CMK (cell line): ENCODE measurements at regions not wholly inside any gene's neighbourhood (a gene's known extent, or its start where the extent isn't known, plus 50 kb on each side); places are given as distances from the start of the nearest gene placed in this dataset.
"Not testable (repeated sequence)": the region's sequence is repeated elsewhere in the genome, so short reads cannot be mapped to it uniquely, and the experiment has no call there.

Experiments
- DNase-seq: peaks from one replicate; pipeline ENCODE4 v3.0.0-alpha.2; 2010; ENCODE audit warnings: low read depth

DNA sequence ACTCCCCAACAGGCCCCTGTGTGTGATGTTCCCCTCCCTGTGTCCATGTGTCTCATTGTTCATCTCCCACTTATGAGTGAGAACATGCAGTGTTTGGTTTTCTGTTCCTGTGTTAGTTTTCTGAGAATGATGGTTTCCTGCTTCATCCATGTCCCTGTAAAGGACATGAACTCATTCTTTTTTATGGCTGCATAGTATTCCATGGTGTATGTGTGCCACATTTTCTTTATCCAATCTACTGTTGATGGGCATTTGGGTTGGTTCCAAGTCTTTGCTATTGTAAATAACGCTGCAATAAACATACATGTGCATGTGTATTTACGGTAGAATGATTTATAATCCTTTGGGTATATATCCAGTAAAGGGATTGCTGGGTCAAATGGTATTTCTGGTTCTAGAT is 72.7 kb upstream of the GNG12 start:
- DNase-seq = not testable (repeated sequence)

DNA sequence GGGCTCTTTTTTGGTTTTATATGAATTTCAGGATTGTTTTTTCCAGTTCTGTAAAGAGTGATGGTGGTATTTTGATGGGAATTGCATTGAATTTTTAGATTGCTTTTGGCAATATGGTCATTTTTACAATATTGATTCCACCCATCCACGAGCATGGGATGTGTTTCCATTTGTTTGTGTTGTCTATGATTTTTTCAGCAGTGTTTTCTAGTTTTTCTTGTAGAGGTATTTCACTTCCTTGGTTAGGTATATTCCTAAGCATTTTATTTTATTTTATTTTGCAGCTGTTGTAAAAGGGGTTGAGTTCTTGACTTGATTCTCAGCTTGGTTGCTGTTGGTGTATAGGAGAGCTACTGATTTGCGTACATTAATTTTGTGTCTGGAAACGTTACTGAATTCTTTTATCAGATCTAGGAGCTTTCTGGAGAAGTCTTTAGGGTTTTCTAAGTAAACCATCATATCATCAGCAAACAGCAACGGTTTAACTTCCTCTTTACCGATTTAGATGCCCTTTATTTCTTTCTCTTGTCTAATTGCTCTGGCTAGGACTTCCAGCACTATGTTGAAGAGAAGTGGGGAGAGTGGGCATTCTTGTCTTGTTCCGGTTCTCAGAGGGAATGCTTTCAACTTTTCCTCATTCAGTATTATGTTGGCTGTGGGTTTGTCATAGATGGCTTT is 69.4 kb upstream of the GNG12 start:
- peak; percentile 55 for DNase-seq

DNA sequence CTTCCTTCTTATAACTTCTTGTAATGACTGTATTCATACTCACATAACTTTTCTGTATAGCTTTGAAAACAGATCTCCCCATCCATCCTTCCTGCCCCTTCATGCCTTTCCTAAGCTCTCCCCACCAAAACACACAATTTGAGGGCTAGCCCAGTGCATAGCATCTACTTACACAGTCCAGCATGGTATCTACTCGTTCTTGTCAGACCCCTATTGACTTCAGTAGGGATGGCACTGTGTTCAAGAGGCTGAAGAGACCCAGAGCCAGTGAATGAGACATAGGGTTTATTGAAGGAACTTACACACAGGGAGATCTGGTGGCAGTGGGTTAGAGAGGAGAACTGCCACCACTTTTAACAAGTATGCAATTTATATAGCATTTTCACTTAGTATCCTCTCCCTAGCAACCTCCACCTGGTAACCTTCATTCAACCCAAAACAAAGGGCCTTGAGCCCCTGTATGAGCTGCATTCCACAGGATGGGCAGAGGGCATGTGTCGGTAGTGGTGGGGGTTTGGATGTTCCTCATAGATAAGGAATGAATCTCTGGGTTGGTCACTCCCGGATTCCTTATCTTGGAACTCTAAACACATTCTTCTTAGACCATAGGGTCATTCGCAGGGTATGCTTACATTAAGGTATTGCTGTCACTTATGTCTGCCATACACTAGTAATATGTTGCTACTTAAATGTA is 64.9 kb upstream of the GNG12 start:
- DNase-seq = peak; percentile 90

DNA sequence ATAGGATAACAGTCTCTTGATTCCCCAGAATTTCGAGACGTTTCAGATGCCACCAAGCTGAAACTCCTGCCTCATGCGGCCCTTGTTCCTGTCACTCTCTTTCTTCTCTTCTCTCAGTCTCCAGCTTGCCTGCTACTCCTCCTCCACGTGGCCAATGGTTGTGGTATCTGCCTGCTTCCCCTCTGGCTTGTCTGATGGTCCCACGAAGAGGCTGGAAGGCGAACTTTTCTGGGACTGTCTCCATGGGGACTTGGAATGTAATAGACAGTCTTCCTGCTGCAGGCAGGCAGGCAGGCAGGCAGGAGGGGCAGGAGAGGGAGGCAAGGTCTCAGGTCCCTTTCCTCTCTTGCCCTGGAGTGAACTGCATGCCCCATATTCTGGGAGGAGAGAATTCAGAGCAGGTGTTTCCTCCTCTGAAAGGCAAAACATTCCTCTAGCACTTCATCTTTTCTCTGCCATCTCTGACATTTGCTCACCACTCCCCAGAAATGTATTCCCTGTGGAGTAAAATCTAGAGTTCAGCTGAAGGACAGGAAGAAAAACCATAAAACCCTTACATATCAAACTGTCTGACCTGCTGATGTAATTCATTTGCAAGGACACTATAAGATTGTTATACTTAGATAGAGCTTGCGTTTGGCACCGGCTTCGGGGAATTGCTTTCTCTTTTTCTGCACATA is 64.1 kb upstream of the GNG12 start:
- peak; percentile 35 for DNase-seq

DNA sequence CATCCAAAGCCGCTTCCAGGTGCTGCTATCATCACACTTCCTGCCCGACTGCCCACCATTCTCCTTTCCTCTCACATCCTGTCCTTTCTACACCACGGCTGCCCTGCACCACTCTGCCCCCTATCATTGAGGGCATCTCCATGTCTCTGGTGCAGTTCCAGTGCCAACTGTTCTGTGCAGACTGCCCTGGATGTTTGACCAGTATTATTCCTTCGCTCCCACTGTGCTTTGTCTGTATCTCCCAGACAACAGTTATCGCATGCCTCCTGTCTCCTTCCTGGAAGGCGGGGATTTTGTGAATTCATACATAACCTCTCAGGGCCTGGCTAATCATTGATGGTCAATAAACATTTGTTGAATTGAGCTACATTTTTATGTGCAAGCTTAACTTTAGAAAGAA is 63.6 kb upstream of the GNG12 start:
- peak; percentile 47 for DNase-seq

DNA sequence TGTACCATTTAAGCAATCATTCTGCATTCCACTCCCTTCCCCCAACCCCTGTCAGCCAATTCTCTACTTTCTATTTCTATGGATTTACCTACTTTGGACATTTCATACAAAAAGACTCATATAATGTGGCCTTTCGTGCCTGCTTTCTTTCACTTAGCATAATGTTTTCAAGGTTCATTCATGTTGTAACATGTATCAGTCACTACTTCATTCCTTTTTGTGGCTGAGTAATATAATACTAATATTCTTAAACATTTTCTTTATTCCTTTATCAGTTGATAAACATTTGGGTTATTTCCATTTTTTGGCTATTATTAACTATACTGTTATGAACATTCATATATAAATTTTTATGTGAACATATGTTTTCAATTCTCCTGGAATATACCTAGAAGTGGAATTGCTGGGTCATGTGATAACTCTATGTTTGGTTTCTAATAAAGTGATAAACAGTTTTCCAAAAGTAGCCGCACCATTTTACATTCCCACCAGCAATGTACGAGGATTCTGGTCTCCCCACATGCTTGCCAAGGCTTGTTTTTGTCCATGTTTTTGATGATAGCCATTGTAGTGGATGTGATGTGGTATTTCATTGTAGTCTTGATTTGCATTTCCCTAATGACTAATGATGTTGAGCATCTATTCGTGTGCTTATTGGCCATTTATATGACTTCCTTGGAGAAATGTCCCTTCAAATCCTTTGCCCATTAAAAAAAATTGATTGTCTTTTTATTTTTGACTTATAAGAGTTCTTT is 61.9 kb upstream of the GNG12 start:
- DNase-seq = no peak

DNA sequence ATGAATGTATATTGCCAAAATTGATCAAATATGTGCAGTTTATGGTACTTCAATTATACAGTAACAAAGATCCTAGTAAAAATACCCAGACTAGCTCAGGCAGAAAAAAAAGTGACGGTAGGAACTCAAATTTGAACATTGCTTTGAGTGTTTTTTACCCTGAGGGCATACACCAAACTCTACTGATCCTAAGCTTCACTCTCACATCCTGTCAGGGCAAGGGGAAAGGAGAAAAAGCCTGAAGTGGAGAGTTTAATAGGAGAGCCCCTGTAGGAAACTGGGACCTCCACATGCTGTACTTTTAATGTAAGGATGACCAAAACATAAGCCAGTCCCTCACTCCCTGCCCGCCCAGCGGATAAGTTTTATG is 59.8 kb upstream of the GNG12 start:
- DNase-seq = no peak

DNA sequence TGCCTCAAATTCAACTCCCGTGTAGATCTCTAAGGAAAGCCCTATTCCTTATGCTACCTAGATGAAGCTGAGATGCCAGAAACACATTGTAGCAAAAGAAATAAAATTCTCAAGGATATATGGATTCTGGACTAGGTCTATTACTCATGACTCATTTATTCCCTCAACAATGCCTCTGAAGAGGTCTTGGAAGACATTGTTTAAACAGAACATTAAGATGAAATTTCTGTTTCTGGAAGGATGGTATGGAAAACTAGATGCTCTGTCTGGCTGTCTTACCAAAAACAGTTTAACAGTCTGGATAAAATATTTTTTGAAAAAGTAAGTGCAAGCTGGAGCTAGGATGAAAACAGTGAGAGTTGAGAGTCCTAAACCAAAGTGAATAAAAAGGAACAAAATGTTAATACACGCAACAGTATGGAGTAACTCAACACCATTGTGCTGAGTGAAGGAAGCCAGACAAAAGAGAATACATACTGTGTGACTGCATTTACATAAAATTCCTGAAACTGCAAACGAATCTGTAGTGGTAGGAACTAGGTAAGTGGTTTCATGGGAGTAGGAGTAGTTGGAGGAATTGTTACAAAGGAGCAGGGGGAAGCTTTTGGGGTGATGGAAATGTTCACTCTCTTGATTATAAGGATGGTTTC is 59.3 kb upstream of the GNG12 start:
- no peak for DNase-seq

DNA sequence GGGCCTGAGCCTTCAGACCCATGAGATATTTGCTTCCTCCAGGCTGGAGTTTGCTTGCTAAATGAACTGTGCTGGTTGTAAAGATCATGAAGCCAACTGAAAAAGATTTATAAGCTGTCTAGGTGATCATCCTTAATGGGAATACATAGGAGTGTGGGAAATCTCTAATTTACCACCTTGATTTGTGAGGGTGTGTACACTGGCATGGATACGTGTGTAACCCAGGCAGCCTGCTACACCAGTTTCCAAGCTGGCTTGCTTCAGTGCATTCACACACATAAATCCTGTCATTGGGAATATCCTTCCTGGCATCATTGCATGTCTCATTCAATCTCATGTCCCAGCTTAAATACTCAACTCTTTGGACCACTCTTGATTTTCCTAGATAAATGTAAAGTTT is 57.6 kb upstream of the GNG12 start:
- no peak for DNase-seq

DNA sequence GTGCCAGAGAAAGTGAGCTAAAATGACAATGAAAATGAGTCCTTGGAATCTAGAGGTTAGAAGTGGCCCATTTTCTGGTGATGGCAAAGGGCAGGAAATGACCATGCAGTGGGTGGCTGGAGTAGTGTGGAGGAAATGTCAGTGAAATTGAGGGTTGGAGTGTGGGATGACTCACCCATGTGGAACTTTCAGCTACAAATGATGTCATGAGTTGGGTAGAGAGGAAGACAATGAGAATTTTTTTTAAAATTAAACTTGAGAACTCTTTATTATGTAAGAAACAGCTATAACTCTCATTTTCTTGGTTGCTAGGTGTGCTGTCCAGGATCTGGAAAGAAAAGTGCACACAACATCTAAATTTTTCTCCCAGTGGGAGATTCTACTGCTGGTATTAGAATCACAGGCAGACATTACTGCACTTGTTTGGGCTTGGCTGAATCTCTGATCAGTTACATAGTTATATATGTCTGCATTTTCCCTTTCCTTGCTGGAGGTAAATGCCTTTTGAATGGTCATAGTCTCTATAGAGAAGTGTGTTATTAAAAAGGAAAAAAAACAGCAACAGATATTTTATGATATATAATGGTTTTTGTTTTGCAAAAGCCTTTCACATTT is 56.8 kb upstream of the GNG12 start:
- DNase-seq = no peak

DNA sequence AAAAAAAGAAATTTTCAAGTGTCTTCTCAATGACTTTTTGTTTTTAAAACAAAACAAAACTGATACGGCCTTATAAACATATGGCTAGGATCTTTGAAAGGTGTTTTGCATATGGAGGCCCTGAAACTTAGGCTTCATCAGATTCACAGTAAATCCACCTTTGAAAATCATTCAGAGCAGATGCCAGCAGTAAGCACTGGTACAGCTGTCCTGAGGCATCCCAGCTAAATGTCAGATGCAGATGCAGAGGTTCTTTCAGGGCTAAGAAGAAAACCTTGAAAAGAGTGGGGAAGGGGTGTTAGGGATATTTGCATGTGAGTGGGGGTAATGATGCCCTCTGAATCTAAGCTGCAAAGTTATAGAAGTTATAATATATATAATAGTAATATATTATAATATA is 56.2 kb upstream of the GNG12 start:
- DNase-seq = no peak

DNA sequence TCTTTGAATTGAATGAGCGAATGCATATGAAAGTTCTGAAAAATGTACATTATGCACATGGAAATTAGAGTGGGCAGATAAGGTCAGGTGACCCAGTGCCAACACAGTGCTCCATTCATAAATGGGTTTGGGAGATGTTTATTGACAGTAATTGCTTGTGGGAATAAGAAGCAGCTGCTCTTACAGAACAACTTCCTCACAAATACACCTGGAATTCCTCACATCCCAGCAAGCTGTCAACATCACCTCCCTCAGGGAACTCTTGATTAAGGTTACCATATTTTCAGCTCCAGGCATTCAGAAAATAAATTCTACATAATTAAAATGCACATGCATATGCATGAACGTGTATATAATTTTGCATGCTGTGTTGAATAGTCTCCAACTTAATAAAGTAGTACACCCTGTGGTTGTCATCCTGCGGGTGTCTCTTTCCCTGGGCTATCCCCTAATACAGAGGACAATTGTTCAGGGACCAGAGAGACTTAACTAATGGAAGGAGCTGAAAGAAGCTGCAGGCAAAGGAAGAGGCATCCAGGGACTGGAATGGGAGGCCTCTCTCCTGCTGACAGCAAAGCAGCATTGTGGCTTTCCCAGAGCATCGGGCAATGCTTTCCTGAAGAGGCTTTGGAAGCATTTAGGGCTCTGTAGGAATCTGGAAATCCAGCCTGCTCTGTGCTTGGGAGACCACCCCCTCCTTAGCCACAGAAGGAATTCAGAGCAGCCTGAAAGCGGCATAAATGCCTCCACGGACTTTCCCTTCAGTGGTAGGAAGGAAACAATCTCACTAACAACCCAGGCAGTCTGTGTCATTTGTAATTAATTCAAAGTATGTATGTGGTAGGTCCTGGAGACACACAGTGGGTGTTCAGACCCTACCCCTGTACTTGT is 55.2 kb upstream of the GNG12 start:
- no peak for DNase-seq

DNA sequence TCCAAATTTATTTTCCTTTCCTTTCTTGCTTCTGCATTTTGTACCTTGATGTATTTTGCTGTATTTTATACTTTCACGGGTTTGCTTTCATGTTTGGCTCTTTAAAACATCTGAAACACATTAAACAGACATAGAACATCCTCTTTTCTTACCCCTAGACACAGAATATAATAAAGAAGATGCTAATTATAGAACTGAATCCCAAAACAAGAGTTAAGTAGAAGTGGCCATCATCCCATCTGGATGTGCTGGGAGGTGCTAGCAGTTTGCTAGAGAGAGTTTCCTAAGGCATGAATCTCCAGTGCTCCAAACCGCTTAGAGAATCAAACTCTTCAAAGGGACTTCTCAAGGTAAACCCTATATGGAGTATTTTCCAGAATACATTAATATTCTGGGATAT is 53.9 kb upstream of the GNG12 start:
- DNase-seq = no peak

DNA sequence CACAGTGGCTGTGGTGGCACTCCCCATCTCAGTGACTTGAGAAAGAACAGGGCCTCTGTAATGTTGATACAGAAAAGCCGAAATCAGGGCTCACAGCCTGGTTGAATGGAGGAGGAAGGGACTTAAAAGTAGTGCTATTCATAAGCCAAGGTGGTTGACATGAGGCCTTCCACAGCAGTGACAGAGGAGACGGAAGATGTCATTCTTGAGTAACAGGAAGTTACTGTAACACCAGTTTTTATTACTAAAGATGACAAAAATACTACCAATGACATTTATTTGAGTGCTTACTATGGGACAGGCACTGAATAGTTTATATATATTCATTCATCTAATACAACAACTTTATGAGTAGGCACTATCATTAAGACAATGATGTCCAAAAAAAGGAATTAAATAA is 52.8 kb upstream of the GNG12 start:
- no peak for DNase-seq

DNA sequence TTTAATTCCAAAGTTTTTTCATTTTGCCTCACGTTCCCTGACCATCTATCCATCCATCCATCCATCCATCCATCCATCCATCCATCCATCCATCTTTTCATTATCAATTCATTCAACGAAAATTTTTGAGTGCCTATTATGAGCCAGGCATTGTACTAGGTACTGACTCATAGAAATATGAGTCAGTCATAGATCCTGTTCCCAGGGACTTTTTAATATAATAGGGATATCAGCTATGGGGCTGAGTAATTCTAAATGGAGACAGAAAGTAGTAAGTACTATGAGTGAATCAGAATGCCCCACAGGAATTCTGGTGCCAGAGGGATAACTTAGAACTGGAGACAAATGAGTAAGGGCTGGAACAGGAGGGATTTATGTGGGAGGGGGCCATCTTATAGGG is 49.8 kb upstream of the GNG12 start:
- no peak for DNase-seq
